T-helper 1 cell treated with Interleukin-12 subunit alpha and Interleukin-12 subunit beta and Interleukin-4 antibody, amounts not matched to agents 30 μg/mL and 1 μg/mL, for 36 hours (primary cell): ENCODE measurements at regions not wholly inside any gene's neighbourhood (a gene's known extent, or its start where the extent isn't known, plus 50 kb on each side); places are given as distances from the start of the nearest gene placed in this dataset.

Source experiments
- H3K27ac Mint-ChIP-seq: one replicate; pipeline ENCODE4 v1.8.0; 2021; ENCODE audit warnings: mild to moderate bottlenecking, mixed read lengths
- H3K27me3 Mint-ChIP-seq: one replicate; pipeline ENCODE4 v1.8.0; 2021; ENCODE audit warnings: low read depth, mixed read lengths
- H3K36me3 Mint-ChIP-seq: one replicate; pipeline ENCODE4 v1.8.0; 2021; ENCODE audit warnings: low read depth, mixed read lengths
- H3K4me1 Mint-ChIP-seq: one replicate; pipeline ENCODE4 v1.8.0; 2021; ENCODE audit warnings: low read depth, mixed read lengths
- H3K4me3 Mint-ChIP-seq: one replicate; pipeline ENCODE4 v1.8.0; 2021; ENCODE audit warnings: mild to moderate bottlenecking, moderate library complexity, mixed read lengths
- H3K9me3 Mint-ChIP-seq: one replicate; pipeline ENCODE4 v1.8.0; 2021; ENCODE audit warnings: mixed read lengths

DNA sequence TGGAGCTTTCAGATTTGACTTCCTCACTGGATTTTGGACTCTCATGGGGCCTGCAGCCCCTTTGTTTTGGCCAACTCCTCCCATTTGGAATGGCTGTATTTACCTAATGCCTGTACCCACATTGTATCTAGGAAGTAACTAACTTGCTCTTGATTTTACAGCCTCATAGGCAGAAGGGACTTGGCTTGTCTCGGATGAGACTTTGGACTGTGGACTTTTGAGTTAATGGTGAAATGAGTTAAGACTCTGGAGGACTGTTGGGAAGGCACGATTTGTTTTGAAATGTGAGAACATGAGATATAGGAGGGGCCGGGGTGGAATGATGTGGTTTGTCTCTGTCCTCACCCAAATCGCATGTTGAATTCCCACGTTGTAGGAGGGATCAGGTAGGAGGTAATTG, 233.4 kb upstream of the GALNT5 start:
- no peak overlapping the region for H3K27ac Mint-ChIP-seq
- no peak overlapping the region for H3K4me3 Mint-ChIP-seq
- H3K4me1 Mint-ChIP-seq = no peaks in the 10 kb centered on the region
- no peaks in the 10 kb centered on the region for H3K36me3 Mint-ChIP-seq
- no peaks in the 10 kb centered on the region for H3K27me3 Mint-ChIP-seq
- H3K9me3 Mint-ChIP-seq = no peaks in the 10 kb centered on the region

DNA sequence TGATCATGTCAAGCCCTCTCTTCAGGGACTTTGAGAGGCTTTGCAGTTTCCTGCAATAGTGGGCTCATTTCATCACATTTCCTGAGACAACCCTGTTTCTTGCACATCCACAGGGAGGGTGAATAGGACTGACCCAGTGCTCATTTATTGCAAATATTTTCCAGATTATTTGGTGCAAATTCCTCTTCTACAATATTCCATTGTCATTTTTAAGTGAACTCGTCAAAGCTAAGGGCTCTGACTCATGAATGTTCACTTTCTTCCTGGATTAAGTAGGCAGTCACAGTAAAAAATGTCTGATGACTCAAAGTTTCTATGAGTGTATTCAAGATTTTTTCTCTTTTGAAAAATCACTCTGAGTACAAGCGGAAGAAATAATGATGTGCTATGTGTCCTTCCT, 225.5 kb upstream of the GALNT5 start:
- H3K4me3 Mint-ChIP-seq = no peak overlapping the region

DNA sequence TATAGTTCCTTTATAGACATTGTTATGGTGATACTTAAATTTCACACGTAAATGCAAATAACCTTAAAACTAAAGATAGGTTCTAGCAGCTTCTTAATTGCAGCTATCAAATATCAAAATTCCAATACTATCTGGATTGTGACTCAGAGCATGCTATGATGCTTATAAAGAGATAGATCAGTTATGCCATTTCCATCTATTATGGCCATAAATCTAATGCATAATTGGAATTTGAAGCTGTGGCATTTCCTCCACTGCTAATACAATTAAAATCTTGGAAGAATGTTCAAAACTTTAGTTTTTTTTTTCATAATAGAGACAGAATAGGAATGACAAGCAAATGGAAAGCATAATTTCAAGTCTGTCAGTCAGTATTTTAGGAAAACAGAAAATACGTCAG, 220.8 kb upstream of the GALNT5 start:
- H3K4me1 Mint-ChIP-seq = no peaks in the 10 kb centered on the region
- no peaks in the 10 kb centered on the region for H3K9me3 Mint-ChIP-seq
- no peak overlapping the region for H3K4me3 Mint-ChIP-seq
- no peak overlapping the region for H3K27ac Mint-ChIP-seq
- H3K27me3 Mint-ChIP-seq = peaks cover 3% of the 10 kb centered on the region
- no peaks in the 10 kb centered on the region for H3K36me3 Mint-ChIP-seq

More for the DNA sequence above, 225.5 kb upstream of the GALNT5 start:
- Mint-ChIP-seq H3K27me3 (no peaks in the 10 kb centered on the region), H3K36me3 (no peaks in the 10 kb centered on the region), H3K27ac (no peak overlapping the region), H3K9me3 (no peaks in the 10 kb centered on the region), H3K4me1 (no peaks in the 10 kb centered on the region)

DNA sequence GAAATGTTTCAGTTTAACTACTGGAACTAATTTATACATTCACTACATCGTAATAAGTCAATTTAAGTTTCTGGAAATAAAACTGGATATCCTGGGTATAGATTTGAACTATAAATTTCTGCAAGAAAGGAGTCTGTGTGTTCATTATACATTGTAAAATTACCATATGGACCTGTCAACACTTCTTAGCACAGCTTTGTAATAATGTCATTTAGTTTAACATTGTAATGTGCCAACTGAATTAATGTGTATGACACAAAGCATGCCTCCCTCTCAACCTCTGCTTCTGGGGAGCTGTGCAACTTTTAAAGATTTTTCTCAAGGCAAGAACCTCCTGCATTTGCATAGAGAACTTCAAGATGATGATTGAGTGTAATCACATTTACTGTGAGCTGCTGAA, 213.7 kb upstream of the GALNT5 start:
- no peaks in the 10 kb centered on the region for H3K36me3 Mint-ChIP-seq
- H3K4me1 Mint-ChIP-seq = no peaks in the 10 kb centered on the region
- H3K9me3 Mint-ChIP-seq = no peaks in the 10 kb centered on the region
- no peak overlapping the region for H3K27ac Mint-ChIP-seq
- no peak overlapping the region for H3K4me3 Mint-ChIP-seq
- peaks cover 3% of the 10 kb centered on the region for H3K27me3 Mint-ChIP-seq

DNA sequence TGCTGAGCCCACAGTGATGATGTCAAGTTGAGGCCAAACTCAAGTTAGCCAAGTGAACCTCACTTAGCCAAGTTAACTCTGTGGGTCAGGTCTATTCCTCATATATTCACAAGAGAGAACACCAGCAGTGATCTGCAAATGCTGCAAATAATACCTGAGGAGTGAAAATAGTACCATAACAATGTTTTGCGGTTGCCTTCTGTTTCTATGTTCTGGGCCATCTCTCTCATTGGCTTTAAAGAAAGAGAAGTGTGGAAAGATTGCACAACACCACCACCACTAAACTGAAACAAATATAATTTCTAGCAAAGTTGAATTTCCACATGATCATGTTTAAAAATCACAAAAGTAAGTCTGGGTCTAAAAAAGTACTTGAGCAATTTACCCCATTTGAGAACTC, 211.1 kb upstream of the GALNT5 start:
- Mint-ChIP-seq H3K4me3 (no peak overlapping the region), H3K9me3 (no peaks in the 10 kb centered on the region), H3K27ac (no peak overlapping the region), H3K27me3 (no peaks in the 10 kb centered on the region), H3K4me1 (no peaks in the 10 kb centered on the region), H3K36me3 (no peaks in the 10 kb centered on the region)

DNA sequence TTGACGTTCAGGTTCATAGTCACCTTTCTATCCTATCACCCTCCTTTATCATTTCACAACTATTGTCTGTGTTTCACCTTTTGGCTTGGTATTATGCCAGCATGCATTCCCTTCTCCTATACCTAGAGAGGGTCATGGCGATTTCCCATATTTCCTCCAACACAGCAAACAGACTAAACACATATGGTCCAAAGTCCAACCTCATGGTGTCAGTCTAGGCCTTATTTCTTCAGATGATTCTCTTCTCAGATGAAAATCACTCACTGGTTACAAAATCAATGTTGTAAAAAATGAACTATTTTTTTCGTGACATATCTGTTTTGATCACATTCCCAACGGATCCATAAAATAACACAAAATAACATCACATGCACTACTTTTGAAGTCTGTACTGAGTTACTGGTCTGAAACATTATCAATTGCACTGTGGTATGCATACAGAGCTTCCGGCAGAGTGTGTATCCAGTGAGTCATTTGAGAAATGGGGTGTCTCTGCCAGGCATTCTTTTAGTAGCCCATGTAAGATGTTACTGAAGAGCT, 204.8 kb upstream of the GALNT5 start:
- no peaks in the 10 kb centered on the region for H3K36me3 Mint-ChIP-seq
- peaks cover 7% of the 10 kb centered on the region for H3K27me3 Mint-ChIP-seq
- H3K9me3 Mint-ChIP-seq = no peaks in the 10 kb centered on the region
- no peak overlapping the region for H3K4me3 Mint-ChIP-seq
- H3K27ac Mint-ChIP-seq = no peak overlapping the region
- H3K4me1 Mint-ChIP-seq = no peaks in the 10 kb centered on the region

DNA sequence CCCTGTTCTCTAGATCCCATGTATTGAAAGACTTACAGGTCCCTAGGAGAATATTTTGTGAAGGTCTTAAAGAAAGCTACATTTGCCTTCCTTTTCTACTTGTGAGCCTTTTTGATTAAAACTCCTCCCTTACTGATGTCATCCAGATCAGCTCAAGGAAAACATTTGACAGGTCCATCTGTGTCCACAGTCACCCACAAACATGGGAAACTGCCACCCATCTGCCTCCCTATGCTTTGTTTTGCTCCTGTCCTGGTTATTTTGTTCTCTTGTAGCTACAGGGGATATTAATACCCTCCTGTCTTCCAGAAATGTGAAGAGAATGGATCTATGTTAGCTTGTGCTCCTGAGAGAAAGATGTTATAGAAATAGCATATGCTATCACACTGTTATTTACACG, 203.6 kb upstream of the GALNT5 start:
- Mint-ChIP-seq H3K36me3 (no peaks in the 10 kb centered on the region), H3K4me3 (no peak overlapping the region), H3K4me1 (no peaks in the 10 kb centered on the region), H3K27me3 (peaks cover 7% of the 10 kb centered on the region), H3K9me3 (no peaks in the 10 kb centered on the region), H3K27ac (no peak overlapping the region)

DNA sequence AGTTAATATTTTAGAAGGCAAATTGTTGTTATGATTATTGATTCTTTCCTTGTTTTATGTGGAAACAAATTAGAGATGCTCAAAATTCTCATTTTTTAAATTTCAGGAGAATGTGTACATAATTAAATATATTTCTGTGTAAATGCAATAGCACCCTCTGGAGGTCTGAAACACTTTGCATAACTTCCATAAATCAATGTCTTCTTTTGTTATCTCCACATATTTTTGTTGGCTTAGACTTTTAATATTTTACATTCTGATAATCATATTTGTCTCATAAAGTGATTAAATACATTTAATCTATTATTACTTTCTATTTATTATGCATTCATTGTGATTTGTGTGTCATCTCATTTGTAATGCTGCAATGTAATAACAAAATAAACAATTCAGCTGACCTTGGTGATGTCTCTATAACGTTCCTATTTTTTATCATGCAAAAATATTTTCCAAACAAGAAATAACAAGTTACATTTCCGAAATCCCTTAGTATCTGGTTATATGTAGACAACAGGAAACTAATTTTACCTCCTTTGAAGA, 201.8 kb upstream of the GALNT5 start:
- no peaks in the 10 kb centered on the region for H3K36me3 Mint-ChIP-seq
- H3K27ac Mint-ChIP-seq = no peak overlapping the region
- no peak overlapping the region for H3K4me3 Mint-ChIP-seq
- no peaks in the 10 kb centered on the region for H3K4me1 Mint-ChIP-seq
- no peaks in the 10 kb centered on the region for H3K9me3 Mint-ChIP-seq
- peaks cover 7% of the 10 kb centered on the region for H3K27me3 Mint-ChIP-seq

DNA sequence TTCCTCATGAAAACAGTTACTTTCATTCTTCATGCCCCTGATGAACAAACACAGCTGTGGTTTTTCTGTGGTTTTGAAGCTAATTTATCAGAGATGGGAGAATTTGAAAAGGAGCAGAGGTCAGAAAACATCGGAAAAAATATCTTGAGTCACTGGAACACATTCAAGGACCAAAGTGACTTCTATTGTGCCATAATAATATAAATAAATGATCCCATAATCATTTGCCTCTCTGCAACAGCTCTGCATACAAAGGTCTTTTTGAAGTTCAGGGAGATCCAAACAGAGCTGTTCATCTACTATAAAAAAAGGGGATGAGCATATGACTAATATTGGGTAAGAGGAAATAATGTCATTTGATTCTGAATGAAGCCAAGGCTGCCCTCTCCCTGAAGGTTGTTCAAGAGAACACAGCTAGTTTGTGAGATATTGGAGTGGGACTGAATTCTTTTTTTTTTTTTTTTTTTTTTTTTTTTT, 201.3 kb upstream of the GALNT5 start:
- Mint-ChIP-seq H3K36me3 (no peaks in the 10 kb centered on the region), H3K4me3 (no peak overlapping the region), H3K4me1 (no peaks in the 10 kb centered on the region), H3K27me3 (peaks cover 7% of the 10 kb centered on the region), H3K9me3 (no peaks in the 10 kb centered on the region), H3K27ac (no peak overlapping the region)

DNA sequence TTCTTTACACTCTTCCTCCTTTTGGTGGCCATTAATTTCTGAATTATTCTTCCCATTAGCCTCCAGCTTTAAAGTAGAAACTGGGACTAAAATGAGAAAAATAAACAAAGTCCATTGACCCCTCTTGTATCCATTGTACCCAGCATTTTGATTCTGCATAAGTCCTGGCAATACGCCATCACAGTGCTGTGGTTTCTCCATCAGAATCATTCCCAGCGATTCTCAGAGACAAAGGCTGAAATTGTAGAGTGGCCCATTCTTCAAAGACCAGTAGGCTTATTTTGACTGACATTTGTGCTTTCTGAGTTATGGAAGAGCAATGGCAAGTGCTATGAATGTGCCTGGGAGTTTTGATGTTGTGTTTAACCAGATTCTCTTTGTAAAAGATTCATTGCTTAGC, 199.3 kb upstream of the GALNT5 start:
- no peaks in the 10 kb centered on the region for H3K36me3 Mint-ChIP-seq
- H3K4me1 Mint-ChIP-seq = no peaks in the 10 kb centered on the region
- H3K27ac Mint-ChIP-seq = no peak overlapping the region
- H3K9me3 Mint-ChIP-seq = no peaks in the 10 kb centered on the region
- no peak overlapping the region for H3K4me3 Mint-ChIP-seq
- peaks cover 7% of the 10 kb centered on the region for H3K27me3 Mint-ChIP-seq

DNA sequence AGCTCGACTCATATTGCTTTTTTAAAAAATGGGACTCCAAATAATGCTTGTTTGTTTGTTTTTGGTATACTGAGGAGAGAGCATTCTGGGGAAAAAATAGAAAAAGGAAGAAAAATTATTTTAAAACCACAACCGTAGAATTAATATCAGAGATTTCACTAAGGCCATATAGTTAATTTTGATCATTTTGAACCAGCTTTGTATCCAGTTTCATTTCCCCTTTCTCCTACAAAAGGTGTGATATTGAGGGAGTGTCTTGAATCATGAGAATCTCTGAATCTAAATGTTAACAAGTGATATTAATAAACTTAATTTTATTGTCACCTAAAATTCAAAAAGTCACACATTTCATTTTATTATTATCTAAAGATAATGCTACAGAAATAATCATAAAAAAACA, 198.5 kb upstream of the GALNT5 start:
- no peak overlapping the region for H3K4me3 Mint-ChIP-seq
- no peaks in the 10 kb centered on the region for H3K4me1 Mint-ChIP-seq
- H3K9me3 Mint-ChIP-seq = no peaks in the 10 kb centered on the region
- peaks cover 4% of the 10 kb centered on the region for H3K27me3 Mint-ChIP-seq
- no peaks in the 10 kb centered on the region for H3K36me3 Mint-ChIP-seq
- H3K27ac Mint-ChIP-seq = no peak overlapping the region

DNA sequence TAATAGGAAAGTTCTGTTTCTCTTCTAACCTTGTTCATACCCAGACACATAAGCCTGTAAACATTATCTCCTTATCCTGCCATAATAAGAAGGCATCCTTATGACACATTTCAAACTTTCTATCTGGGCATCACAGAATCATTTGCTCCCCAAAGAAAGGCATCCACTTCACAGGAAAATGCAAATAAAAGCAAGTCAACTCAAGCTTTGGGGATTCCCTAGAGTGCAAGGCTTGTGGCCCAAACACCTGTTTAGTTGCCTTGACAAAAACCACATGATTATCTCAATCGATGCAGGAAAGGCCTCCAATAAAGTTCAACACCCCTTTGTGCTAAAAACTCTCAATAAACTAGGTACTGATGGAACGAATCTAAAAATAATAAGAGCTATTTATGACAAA, 195.7 kb upstream of the GALNT5 start:
- H3K27ac Mint-ChIP-seq = no peak overlapping the region

DNA sequence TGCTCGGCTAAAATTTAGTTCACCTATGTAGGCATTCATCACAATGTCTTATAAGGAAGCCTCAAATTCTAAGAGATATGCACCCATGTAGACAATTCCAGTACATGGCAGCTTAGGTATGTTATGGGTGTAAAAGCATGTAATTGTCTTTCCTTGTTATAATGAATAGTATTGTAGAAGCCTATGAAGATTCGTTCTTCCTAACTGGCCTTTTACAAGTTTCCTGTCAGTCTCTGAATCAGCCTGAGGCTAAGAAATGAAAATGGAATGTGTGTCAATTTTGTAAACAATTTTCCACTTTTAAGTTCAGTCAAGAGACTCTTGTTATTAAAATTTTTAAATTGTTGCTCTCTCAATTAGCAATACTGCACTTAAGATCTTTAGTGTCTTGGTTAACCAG, 189.9 kb upstream of the GALNT5 start:
- H3K4me3 Mint-ChIP-seq = no peak overlapping the region
- H3K4me1 Mint-ChIP-seq = no peaks in the 10 kb centered on the region
- no peak overlapping the region for H3K27ac Mint-ChIP-seq
- H3K9me3 Mint-ChIP-seq = no peaks in the 10 kb centered on the region
- H3K36me3 Mint-ChIP-seq = no peaks in the 10 kb centered on the region
- peaks cover 4% of the 10 kb centered on the region for H3K27me3 Mint-ChIP-seq

More for the DNA sequence above, 195.7 kb upstream of the GALNT5 start:
- Mint-ChIP-seq H3K4me3 (no peak overlapping the region), H3K9me3 (no peaks in the 10 kb centered on the region), H3K4me1 (no peaks in the 10 kb centered on the region), H3K36me3 (no peaks in the 10 kb centered on the region), H3K27me3 (no peaks in the 10 kb centered on the region)

DNA sequence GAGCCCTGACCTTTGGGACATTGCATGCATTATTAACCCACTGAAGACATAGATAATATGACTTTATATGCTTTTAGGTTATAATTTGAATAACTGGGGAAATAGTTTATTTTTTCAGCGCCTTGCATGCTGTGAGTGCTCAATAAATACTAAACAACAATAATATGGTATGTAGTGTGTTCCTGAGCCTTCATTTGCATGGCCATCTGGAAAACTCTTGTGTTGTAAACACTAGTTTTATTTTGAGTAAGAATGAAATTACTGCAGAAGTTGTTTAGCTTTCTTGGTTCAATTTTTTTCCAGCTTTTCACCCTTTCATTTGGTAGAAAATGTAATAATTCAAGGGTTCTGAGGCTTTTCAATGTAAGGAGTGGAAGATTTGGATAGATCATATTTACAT, 189.3 kb upstream of the GALNT5 start:
- H3K27ac Mint-ChIP-seq = no peak overlapping the region
- no peaks in the 10 kb centered on the region for H3K9me3 Mint-ChIP-seq
- peaks cover 4% of the 10 kb centered on the region for H3K27me3 Mint-ChIP-seq
- H3K4me1 Mint-ChIP-seq = no peaks in the 10 kb centered on the region
- no peaks in the 10 kb centered on the region for H3K36me3 Mint-ChIP-seq
- no peak overlapping the region for H3K4me3 Mint-ChIP-seq

DNA sequence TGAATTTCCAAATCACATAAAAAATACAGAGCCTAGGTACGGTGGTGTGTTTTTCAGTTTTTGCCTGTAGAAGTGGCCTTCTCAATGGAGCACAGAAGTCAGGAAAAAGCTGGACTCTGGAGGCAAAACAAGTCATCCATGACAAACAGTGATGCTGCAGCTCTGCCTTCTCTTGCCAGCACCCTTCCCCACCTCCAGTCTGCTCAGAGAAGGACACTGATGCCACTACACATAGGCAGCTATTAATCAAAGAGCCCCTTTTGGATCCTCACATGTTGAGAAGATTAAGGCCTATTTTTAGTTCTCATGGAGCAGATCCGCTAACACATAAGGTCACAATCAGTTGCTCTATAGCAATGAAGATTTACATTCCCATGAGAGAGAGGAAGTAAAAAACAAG, 181.6 kb upstream of the GALNT5 start:
- Mint-ChIP-seq H3K27me3 (no peaks in the 10 kb centered on the region), H3K36me3 (no peaks in the 10 kb centered on the region), H3K4me3 (no peak overlapping the region), H3K4me1 (no peaks in the 10 kb centered on the region), H3K27ac (no peak overlapping the region), H3K9me3 (no peaks in the 10 kb centered on the region)
